ENCODE measurements at regions not wholly inside any gene's neighbourhood (a gene's known extent, or its start where the extent isn't known, plus 50 kb on each side); places are given as distances from the start of the nearest gene placed in this dataset.
"Not testable (repeated sequence)": the region's sequence is repeated elsewhere in the genome, so short reads cannot be mapped to it uniquely, and the experiment has no call there.

- H3K9me3 Mint-ChIP-seq, DNase-seq, H3K27ac Mint-ChIP-seq, H3K36me3 Mint-ChIP-seq, H3K4me3 Mint-ChIP-seq, H3K27me3 Mint-ChIP-seq, H3K4me1 Mint-ChIP-seq: not testable (repeated sequence)
These were observed 97.5 kb downstream of the ZNF664 start for GRCh38 chr12:124070394-124071074.

- Mint-ChIP-seq H3K27ac (no peak overlapping the region), H3K27me3 (no peaks in the 10 kb centered on the region), H3K36me3 (no peaks in the 10 kb centered on the region), H3K4me3 (no peak overlapping the region), H3K9me3 (peaks cover 2% of the 10 kb centered on the region), H3K4me1 (no peaks in the 10 kb centered on the region)
- no peak for DNase-seq
These were observed 98.0 kb downstream of the ZNF664 start for GRCh38 chr12:124071075-124071443.

- no peak for DNase-seq
- H3K9me3 Mint-ChIP-seq: no peaks in the 10 kb centered on the region
- H3K27ac Mint-ChIP-seq: no peak overlapping the region
- H3K4me3 Mint-ChIP-seq: no peak overlapping the region
- no peaks in the 10 kb centered on the region for H3K27me3 Mint-ChIP-seq
- H3K36me3 Mint-ChIP-seq: no peaks in the 10 kb centered on the region
- no peaks in the 10 kb centered on the region for H3K4me1 Mint-ChIP-seq
These were observed 100.5 kb downstream of the ZNF664 start for GRCh38 chr12:124073356-124074035.

- no peaks in the 10 kb centered on the region for H3K36me3 Mint-ChIP-seq
- H3K4me3 Mint-ChIP-seq: no peak overlapping the region
- H3K27me3 Mint-ChIP-seq: no peaks in the 10 kb centered on the region
- H3K27ac Mint-ChIP-seq: no peak overlapping the region
- no peaks in the 10 kb centered on the region for H3K9me3 Mint-ChIP-seq
- no peaks in the 10 kb centered on the region for H3K4me1 Mint-ChIP-seq
- DNase-seq: no peak
These were observed 102.8 kb downstream of the ZNF664 start for GRCh38 chr12:124075841-124076240.

GRCh38 chr12:124077701-124078100 is 104.7 kb downstream of the ZNF664 start:
- Mint-ChIP-seq H3K36me3 (no peaks in the 10 kb centered on the region), H3K4me1 (no peaks in the 10 kb centered on the region), H3K27ac (no peak overlapping the region), H3K4me3 (no peak overlapping the region), H3K27me3 (no peaks in the 10 kb centered on the region), H3K9me3 (no peaks in the 10 kb centered on the region)
- DNase-seq: no peak

GRCh38 chr12:124078800-124079199 is 105.8 kb downstream of the ZNF664 start:
- no peaks in the 10 kb centered on the region for H3K27me3 Mint-ChIP-seq
- DNase-seq: no peak
- H3K9me3 Mint-ChIP-seq: no peaks in the 10 kb centered on the region
- H3K4me3 Mint-ChIP-seq: no peak overlapping the region
- H3K4me1 Mint-ChIP-seq: no peaks in the 10 kb centered on the region
- H3K27ac Mint-ChIP-seq: no peak overlapping the region
- no peaks in the 10 kb centered on the region for H3K36me3 Mint-ChIP-seq

- Mint-ChIP-seq H3K36me3 (no peaks in the 10 kb centered on the region), H3K27ac (no peak overlapping the region), H3K4me1 (no peaks in the 10 kb centered on the region), H3K27me3 (no peaks in the 10 kb centered on the region), H3K4me3 (no peak overlapping the region), H3K9me3 (no peaks in the 10 kb centered on the region)
- no peak for DNase-seq
These were observed 107.6 kb downstream of the ZNF664 start for GRCh38 chr12:124080649-124081048.

GRCh38 chr12:124082012-124082411 is 109.0 kb downstream of the ZNF664 start:
- H3K4me1 Mint-ChIP-seq: no peaks in the 10 kb centered on the region
- no peaks in the 10 kb centered on the region for H3K36me3 Mint-ChIP-seq
- H3K27me3 Mint-ChIP-seq: no peaks in the 10 kb centered on the region
- H3K9me3 Mint-ChIP-seq: no peaks in the 10 kb centered on the region
- DNase-seq: no peak
- no peak overlapping the region for H3K27ac Mint-ChIP-seq
- no peak overlapping the region for H3K4me3 Mint-ChIP-seq

GRCh38 chr12:124082687-124083086 is 109.7 kb downstream of the ZNF664 start:
- no peaks in the 10 kb centered on the region for H3K27me3 Mint-ChIP-seq

GRCh38 chr12:124083708-124084107 is 110.7 kb downstream of the ZNF664 start:
- H3K27me3 Mint-ChIP-seq: no peaks in the 10 kb centered on the region
- H3K9me3 Mint-ChIP-seq: no peaks in the 10 kb centered on the region
- no peak overlapping the region for H3K27ac Mint-ChIP-seq
- no peak for DNase-seq
- no peaks in the 10 kb centered on the region for H3K36me3 Mint-ChIP-seq
- no peak overlapping the region for H3K4me3 Mint-ChIP-seq
- no peaks in the 10 kb centered on the region for H3K4me1 Mint-ChIP-seq

More at GRCh38 chr12:124082687-124083086, 109.7 kb downstream of the ZNF664 start:
- DNase-seq: no peak
- Mint-ChIP-seq H3K27ac (no peak overlapping the region), H3K36me3 (no peaks in the 10 kb centered on the region), H3K9me3 (no peaks in the 10 kb centered on the region), H3K4me3 (no peak overlapping the region), H3K4me1 (no peaks in the 10 kb centered on the region)

GRCh38 chr12:124085419-124086296 is 112.6 kb downstream of the ZNF664 start:
- Mint-ChIP-seq H3K4me3 (no peak overlapping the region), H3K9me3 (no peaks in the 10 kb centered on the region), H3K27ac (no peak overlapping the region), H3K27me3 (no peaks in the 10 kb centered on the region), H3K36me3 (no peaks in the 10 kb centered on the region), H3K4me1 (no peaks in the 10 kb centered on the region)
- no peak for DNase-seq

GRCh38 chr12:124086299-124086898 is 113.4 kb downstream of the ZNF664 start:
- H3K27me3 Mint-ChIP-seq: no peaks in the 10 kb centered on the region
- no peaks in the 10 kb centered on the region for H3K36me3 Mint-ChIP-seq
- H3K27ac Mint-ChIP-seq: no peak overlapping the region
- H3K4me3 Mint-ChIP-seq: no peak overlapping the region
- H3K4me1 Mint-ChIP-seq: no peaks in the 10 kb centered on the region
- H3K9me3 Mint-ChIP-seq: no peaks in the 10 kb centered on the region
- no peak for DNase-seq

- Mint-ChIP-seq H3K9me3 (no peaks in the 10 kb centered on the region), H3K36me3 (no peaks in the 10 kb centered on the region), H3K4me1 (no peaks in the 10 kb centered on the region), H3K27me3 (no peaks in the 10 kb centered on the region), H3K4me3 (no peak overlapping the region), H3K27ac (no peak overlapping the region)
- no peak for DNase-seq
These were observed 114.4 kb downstream of the ZNF664 start for GRCh38 chr12:124087266-124088051.

- no peaks in the 10 kb centered on the region for H3K36me3 Mint-ChIP-seq
- no peak overlapping the region for H3K4me3 Mint-ChIP-seq
- no peak overlapping the region for H3K27ac Mint-ChIP-seq
- DNase-seq: no peak
- H3K9me3 Mint-ChIP-seq: no peaks in the 10 kb centered on the region
- no peaks in the 10 kb centered on the region for H3K4me1 Mint-ChIP-seq
- H3K27me3 Mint-ChIP-seq: no peaks in the 10 kb centered on the region
These were observed 115.3 kb downstream of the ZNF664 start for GRCh38 chr12:124088217-124088907.
